GM19463 (cell line): ENCODE measurements at regions not wholly inside any gene's neighbourhood (a gene's known extent, or its start where the extent isn't known, plus 50 kb on each side); places are given as distances from the start of the nearest gene placed in this dataset.

Experiments
- ATAC-seq: cut with Tn5 transposase; IDR thresholded peaks from one replicate; pipeline ENCODE4 v1.9.1; 2021; ENCODE audit warnings: mild to moderate bottlenecking, moderate library complexity; ENCODE audit not compliant: unreplicated experiment

DNA sequence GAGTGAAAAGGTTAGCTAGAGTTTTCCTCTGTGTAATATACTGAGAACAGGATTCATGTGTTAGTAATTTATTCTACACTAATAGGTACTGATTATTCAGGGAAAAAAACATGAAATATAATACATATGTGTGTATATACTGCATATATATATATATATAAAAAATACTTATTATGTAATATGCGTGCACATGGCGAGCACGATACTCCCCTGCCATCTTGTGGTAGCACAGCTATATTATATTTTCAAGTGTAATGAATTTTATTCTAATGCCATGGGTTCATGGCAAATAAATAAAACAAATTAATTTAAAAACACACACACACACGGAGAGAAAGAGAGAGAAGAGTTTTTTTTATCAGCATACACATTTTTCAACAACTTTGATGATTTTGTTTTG, 460.6 kb downstream of the KCNJ2 start:
- no peak for ATAC-seq

DNA sequence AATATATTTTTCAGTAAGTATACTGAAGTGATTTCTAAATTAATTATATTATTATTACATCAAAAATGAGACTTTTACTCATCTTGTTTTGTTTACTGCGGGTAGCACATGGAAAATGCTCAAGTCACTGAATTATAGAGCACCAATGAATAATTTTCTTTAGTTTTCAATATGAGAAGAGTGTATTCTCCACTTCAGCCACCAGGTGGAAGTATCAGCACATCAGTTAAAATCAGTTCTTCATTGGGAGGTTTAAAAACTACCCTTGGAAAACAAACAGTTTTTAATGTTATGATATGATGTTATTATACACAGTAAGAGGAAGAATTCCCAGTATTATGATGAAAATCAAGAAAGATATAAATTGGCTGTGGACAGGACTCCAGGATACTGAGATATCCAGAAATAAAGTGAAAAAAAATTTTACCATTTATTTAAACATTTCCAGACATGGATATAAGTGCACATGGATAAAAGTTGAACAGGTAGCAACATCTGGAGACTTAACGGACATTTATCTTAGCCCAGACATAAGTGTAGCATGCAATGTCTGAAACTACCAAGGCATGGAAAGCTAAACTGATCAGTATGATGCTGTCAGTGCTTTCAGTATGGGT, 467.3 kb downstream of the KCNJ2 start:
- no peak for ATAC-seq

DNA sequence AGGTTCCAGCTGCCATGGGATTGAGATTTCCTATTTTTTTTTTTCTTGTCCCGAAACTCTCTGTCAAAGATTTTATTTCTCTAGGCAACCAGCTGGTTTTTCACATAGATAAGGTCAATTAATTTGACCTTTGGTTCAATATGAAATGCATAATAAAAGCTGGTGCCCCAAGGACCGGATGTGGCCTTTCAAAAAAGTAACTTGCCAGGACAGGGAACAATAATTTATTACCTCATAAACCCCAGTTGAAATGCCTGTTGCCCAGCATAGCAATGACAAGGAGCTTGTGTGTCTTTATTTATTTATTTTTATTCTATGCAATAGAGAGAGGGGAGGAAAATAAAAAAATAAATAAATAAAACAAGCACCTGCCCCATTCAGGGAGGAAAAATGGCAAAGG, 472.7 kb downstream of the KCNJ2 start:
- ATAC-seq, result no peak

DNA sequence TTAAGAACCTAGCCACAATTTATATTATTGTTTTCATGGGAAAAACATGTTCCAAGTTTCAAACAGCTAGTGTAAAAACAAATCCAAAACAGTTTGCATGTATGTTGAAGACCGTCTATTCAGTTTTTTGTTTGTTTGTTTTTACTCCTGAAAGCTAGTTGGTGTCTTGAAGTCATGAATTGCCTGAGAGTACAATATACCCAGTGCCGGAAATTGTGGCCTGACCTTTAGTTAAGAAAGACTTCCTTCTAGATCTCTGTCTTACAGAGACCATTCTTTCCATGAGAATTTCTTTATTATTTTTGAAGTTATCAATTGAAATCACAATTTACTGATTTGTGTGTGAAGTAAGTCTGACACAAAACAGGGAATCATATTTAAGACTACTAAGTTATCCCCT, 474.8 kb downstream of the KCNJ2 start:
- no peak for ATAC-seq

DNA sequence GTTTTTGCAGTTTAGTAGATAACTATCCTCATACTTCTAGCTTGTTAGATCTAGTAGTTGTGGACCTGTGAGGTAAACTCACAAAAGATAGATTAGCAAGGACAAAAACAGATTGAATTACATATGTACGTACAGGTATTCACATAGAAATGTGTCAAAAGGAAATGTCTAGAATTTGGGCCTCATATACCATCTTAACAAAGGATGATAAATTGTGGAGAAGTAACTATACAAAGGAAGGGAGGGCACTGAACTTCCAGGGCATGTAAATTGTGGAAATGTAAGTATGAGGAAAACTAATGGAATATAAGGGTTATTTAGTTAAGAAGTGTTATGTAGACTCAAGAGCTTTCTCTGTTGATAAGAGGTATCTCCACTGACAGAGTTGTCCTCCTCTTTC, 477.3 kb downstream of the KCNJ2 start:
- ATAC-seq, result no peak

DNA sequence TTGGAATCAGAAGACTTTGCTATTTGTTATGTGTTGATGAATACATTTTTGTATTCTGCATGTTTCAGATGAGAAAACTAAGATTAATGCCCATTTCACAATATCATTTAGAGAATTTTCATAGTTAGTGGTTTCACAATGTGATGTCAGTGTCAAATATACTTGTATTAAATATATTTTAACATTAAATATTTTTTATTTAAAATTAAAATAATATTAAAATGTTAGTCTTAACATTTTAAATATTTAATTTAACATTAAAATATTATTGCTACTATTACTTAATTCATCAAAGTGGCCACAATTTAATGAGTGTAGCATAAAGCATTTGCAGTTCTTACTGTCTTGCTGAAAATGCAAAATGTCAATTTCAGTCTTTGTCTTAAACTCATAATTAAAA, 478.8 kb downstream of the KCNJ2 start:
- ATAC-seq, result no peak

DNA sequence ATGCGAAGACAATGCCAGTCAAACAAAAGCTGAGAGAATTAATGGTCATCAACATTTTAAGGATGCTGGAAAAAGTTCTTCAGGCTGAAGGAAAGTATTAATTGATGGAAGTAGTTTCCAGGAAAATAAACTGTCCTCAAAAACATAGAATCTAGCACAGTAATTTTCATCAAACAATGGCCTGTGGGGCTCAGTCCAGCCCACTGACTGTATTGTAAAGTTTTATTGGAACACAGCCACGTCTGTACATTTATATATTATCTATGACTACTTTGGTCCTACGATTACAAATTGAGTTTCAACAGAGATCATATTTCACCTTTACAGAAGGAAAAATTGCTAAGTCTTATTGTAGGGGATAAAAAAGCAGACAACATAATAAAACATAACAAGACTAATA, 484.5 kb downstream of the KCNJ2 start:
- no peak for ATAC-seq

DNA sequence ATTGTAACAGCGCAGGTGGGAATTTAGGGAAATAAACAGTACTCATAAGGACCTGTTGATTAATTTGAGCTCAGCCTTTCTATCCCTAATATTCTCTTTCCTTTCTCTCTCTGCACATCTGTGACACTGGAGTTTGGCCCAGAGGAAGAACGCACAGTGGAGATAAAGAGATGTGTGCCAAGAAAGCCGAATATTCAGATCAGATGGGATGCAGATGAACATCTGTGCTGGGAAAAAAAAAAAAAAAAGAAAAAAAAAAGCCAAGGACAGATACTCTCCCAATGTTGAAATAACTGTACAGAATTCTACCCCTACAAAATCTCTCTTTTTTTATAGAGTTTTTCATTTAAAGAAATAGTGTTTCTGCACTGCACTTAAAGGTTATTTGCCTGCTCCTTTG, 485.4 kb downstream of the KCNJ2 start:
- ATAC-seq, result no peak

DNA sequence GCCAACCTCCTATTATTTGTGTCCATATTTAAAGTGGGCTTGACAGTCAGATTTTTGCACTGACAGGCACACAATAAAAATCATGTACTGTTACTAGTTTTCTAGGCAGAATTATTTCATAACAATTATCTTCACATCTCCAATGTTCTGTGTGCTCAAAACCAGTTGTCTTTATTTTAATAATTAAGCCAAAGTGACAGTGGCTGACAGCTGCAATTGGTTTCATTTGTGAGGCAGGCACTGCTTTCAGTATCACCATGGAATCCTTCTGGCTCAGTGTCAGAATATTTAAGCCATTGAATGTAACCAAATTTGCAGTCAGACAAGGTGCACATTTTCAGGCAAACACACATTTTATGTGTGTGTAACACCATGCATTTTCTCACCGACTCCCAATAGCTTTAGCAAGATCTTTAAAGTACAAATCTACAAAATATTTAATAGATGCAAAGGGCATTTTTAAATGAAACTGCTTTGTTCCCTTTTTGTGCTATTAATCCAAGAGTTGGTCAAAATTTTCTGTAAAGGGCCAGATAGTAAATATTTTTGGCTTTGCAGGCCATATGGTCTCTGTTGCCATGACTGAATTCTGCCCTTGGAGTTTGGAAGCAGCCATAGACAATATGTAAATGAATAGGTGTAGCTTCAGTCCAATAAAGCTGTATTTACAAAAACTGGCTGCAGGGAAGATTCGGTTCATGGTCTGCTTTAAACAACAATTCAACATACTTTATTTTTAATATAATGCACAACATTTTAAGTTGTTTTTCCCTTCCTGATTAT, 486.0 kb downstream of the KCNJ2 start:
- no peak for ATAC-seq

DNA sequence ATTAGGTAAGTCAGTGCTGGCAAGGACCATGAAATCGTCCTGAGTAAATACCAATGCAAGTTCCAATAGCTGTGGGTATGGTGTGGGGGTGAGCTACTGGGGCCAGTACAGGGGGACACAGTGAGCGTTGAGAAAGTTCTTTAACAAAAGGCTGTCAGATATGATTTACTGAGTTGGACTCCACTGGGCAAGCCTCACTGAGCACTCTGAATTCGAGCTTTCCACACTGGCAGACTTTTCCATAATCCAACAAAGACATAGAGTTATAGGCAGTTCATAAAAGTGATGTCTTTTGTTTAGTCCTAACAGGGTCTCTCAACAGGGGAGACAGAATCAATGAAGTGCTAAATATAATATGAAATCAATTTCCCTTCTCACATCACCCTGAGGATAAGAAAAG, 489.0 kb downstream of the KCNJ2 start:
- no peak for ATAC-seq

DNA sequence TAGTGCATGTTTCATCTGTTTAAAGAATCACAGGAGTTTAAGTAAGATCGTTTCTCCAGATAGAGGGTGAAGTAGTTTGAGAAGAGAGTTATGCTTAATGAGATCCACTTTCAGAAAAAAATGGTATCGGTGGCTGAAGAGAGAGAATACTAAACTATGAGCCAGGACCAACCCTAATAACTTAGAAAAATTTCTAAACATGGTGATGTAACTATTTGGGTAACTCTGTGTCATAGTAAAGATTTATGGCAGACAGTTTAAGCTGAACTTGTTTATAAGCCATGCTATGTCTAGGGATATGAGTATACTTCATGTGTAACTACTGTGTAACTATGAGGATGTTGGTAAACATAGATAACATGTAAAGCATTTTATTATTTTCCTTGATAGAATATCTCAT, 489.5 kb downstream of the KCNJ2 start:
- no peak for ATAC-seq

DNA sequence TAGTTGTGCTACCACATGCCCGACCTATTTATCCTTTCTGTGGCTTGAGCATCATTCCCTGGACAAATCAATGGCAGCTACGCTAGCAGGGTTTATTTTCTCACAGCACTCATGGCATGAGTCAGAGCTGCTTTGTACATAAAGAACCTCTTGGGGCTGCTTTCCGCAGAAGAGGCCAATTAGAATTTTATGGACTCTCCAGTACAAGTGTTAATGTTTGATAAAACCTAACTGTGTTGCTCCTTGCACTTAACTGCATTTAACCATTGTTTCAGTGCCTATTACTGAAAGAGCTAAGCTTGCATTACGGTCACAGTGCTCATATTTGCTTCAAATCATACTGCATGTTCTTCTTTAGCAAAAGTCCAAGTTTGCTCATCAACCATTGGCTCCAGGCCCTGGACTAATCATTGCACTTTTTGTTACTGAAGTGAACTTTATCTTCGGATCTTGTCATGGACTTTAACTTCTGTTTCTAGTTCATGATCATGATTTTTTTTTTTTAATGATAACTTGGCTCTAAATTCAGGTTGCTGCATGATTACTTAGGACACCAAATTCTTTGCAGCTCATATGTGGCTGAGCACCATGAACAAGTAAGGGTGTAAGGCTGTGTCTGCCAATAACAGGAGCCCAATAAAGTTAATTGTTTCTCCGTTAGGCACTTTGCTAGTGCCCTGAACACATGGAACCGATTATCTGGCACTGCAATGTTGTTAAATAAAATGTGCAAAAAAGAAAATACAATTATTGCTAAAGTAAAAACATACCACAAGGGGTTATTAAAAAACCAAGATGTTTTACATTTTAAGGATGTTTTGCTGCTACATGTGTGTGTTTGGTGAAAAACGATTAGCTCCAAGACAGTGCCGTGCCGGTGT, 492.2 kb downstream of the KCNJ2 start:
- no peak for ATAC-seq

DNA sequence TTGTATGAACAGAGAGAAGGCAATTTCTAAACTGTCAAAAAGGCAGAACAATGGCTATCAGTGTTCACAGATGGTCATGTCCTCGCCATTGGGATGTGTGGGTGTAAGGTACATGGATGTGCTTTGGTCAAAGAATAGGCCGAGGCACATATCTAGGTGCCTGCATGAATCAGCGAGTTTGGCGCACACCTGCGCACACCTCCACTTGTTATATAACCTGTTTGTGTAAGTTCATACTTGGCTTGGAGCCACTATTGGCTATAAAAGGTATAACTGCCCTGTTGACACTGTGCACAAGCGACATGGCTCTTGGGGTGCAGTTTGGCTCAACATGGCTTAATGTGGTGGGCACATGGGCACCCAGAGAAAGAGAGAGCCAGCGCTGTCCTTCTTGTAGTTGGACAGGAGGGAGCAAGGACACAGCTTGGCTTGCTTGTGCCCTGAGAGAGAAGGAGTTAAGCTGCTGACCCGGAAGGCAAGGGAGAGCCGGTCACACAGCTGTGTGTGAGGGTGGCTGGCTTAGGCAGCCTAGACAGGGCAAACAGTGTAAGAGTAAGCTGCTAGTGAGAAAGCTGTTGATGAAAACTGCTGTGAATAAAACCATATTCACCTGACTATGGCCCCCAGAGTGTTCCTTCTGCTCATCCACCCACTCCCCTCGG, 499.1 kb downstream of the KCNJ2 start:
- ATAC-seq, result no peak

DNA sequence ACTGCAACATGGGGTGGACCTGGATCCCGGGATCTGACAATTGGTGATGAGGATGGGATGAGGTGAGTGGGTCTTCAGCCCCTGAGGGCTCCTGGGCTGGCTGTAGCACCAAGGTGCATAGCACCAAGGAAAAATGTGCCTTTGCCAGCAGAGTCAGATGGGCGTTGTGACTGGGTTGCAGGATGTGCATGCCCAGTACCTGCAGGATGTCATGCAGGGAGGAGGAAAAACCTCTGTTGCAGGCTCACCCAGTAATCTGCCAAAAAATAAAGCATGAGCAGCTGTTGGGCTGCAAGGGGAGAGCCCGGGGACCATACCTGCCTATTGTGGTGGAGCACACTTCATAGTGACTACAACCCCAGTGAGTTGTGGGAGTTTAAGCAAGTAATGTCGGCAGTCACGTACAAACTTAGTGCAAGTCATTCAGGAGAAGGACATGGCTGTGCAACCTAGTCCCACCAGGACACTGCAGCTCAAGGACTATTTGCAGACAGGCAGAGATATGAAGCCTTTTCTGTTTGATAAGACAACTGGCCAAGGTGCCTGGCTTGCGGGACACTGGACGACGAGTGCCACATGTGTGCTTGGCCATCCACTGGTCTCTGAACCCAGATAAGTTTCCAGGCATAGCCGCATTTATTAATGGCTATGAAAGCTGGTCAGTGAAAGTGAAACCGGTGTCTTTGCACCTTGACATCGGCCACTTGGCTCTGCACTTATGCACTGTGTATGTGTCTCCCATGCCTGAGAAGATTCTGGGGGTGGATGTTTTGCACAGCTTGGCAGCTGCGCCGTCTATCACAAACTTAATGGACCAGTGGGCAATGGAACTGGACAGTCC, 499.8 kb downstream of the KCNJ2 start:
- ATAC-seq, result no peak

DNA sequence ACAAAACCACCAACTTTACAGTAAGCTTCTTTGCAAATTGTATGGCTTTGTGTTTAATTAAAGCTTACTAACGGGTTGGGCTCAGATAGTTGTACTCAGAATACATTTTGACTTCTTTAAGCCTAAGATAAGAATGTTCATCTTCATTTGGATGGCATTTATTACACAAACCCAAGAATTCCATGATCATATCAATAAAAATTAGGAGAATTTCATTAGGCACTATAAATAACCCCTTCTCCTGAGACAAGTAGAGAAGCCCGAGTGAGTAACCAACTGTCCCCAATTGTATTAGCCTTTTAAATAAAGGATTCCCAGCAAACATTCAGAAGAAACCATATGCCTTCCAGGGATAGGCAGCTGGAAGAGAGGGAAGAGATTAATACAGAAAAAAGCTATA, 504.7 kb downstream of the KCNJ2 start:
- no peak for ATAC-seq

DNA sequence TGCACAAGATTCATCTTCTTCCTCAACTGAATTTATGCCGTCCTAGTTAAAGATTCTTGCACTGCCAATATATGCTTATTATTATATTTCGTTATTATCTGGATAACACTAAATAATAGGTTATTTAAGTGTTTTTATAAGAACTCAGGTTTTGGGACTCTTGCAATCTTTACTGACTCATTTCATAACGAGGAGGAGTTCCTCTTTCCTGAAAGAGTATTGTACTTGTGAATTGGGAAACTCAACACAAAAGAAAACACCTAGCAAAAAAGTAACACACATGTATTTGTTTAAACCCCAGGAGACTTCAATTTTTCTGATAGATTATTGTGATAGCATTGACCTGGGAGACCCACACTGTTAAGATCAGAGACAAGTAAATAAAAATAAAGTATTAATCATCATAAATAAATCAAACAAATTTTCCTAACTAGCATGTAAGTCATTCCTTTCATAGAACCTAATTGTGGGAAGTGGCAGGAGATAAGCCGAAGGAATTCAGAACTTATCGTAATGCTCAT, 505.8 kb downstream of the KCNJ2 start:
- no peak for ATAC-seq

DNA sequence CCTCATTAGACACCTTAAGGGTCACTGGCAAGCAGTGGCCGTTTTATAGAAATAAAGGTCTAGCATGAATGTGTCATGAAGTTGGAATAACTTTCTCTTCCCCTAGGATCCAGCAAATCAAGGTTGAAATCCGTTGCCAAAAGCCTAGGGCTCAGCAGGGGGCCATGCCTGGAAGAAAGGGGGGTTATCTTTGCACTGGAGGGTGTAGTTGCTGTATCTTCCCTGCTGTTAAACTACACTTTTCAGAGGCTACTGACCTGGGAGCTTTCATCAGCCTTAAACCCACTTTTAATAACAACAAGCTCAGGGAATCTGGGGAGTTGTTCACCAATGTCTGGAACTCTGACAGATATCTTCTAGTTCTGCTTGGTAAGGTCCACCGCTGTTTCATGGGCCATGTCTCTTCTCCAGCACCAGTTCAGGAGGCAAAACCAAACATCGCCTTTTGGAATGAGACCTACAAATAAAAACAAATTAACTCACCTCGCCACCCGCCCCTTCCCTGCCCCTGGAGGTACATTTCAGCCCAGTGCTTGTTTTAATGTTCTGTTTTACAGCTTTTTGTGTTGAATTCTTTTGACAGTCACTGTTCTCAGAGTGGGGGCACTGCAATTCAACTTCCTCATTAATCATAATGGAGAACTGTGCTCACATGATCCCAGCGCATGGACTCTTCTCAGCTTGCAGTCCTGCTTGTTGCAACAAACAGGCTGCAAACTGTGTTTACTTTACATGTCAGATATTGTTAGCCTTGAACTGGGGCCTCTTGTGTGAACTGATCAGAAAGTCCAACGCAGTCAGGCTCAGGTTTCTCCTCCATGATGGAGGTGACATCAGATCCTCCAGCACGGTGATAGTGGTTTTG, 508.7 kb downstream of the KCNJ2 start:
- ATAC-seq, result no peak

DNA sequence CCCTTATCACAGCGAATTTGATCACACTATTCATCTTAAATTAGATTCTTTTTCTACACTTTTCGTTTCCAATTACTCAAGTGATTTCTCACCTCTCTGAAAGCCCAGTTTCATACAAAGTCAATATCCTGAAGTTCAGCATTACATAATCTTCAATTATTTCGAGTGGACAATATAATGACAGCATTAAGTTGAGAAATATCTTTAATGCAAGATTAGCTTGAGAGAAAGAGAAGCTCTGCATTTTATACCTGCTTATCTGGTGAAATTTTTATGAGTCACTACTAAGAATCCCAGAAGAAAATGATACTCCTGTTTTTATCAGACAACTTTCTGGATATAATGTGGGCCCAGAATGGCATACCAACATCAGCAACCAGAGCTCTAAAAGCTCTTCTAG, 509.6 kb downstream of the KCNJ2 start:
- no peak for ATAC-seq

DNA sequence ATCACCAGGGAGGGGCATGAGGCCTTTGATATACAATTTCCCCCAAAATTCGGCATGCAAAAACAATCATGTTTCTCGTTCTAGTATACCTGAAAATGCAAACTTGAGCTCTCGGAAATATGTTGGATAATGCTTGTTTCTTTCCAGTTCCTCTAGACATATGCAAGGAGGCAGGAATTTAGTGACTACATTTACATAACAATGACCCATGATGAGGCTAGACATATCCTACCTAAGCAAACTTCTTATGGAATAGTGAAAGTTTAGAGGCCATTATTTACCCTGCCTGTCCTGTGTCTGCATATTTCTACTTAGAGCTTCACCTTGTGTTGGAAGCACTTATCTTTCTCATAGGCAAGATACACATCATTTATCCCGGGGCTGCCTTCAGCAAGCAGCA, 514.6 kb downstream of the KCNJ2 start:
- ATAC-seq, result no peak
